NB4 (cell line): ENCODE measurements at regions not wholly inside any gene's neighbourhood (a gene's known extent, or its start where the extent isn't known, plus 50 kb on each side); places are given as distances from the start of the nearest gene placed in this dataset.

Experiments
- DNase-seq: peaks from one replicate; pipeline ENCODE4 v3.0.0; 2010; ENCODE audit warnings: low read depth
- H3K4me3 ChIP-seq: one replicate; pipeline ENCODE4 v1.5.1; 2011; ENCODE audit warnings: mild to moderate bottlenecking, low read depth, low read length, moderate library complexity
- CTCF ChIP-seq: IDR thresholded peaks from one replicate; pipeline ENCODE4 v1.5.1; 2012; ENCODE audit warnings: low read depth, low read length
- MAX ChIP-seq: IDR thresholded peaks from 2 replicates; pipeline ENCODE4 v1.6.1; 2011; ENCODE audit warnings: low read depth, low read length
- MYC ChIP-seq: IDR thresholded peaks from 2 replicates; pipeline ENCODE4 v1.6.1; 2011; ENCODE audit warnings: low read depth, low read length
- POLR2A ChIP-seq: IDR thresholded peaks from 2 replicates; pipeline ENCODE4 v1.6.1; 2011; ENCODE audit warnings: mild to moderate bottlenecking; ENCODE audit not compliant: insufficient read length; ENCODE audit errors: extremely low read depth

- DNase-seq: no peak
- TF ChIP-seq MAX (no peak), MYC (no peak), CTCF (no peak), POLR2A (no peak)
- no peak overlapping the region for H3K4me3 ChIP-seq
Observed at GRCh38 chr1:69319287-69319686, 248.4 kb upstream of the LRRC7 start.

DNA sequence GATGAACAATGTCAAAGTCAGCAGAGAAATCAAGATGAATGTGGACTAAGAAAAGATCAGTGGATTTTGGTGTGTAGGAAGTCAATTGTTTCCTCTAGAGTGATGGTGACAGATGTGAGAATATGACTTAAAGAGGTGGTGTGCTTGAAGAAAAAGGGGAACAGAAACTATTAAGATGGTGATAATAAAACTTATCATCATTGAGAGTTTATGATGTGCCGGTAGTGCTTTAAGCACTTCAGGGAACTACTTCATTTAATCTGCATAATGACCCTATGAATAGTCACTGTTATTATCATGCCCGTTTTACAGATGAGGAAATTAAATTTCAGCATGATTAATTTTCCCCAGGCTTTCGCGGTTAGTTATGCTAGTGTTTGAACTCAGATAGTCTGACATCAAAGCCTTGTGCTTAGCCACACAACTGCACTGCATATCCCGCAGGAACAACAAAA is 246.9 kb upstream of the LRRC7 start:
- TF ChIP-seq CTCF (no peak), MYC (no peak), POLR2A (no peak), MAX (no peak)
- DNase-seq: no peak
- H3K4me3 ChIP-seq: no peak overlapping the region

GRCh38 chr1:69321311-69321710 is 246.4 kb upstream of the LRRC7 start:
- H3K4me3 ChIP-seq: no peak overlapping the region
- DNase-seq: no peak

GRCh38 chr1:69328186-69328585 is 239.5 kb upstream of the LRRC7 start:
- no peak overlapping the region for H3K4me3 ChIP-seq
- TF ChIP-seq MYC: no peak
- no peak for TF ChIP-seq POLR2A
- TF ChIP-seq CTCF: no peak
- TF ChIP-seq MAX: no peak
- no peak for DNase-seq

More at GRCh38 chr1:69321311-69321710, 246.4 kb upstream of the LRRC7 start:
- no peak for TF ChIP-seq MAX
- TF ChIP-seq MYC: no peak
- TF ChIP-seq POLR2A: no peak
- TF ChIP-seq CTCF: no peak

GRCh38 chr1:69363236-69363635 is 204.5 kb upstream of the LRRC7 start:
- no peak overlapping the region for H3K4me3 ChIP-seq
- TF ChIP-seq MAX (no peak), POLR2A (no peak), MYC (no peak), CTCF (no peak)
- no peak for DNase-seq

GRCh38 chr1:69373520-69373919 is 194.2 kb upstream of the LRRC7 start:
- DNase-seq: no peak
- H3K4me3 ChIP-seq: no peak overlapping the region
- no peak for TF ChIP-seq MYC
- no peak for TF ChIP-seq POLR2A
- no peak for TF ChIP-seq CTCF
- no peak for TF ChIP-seq MAX
